WTC11 (cell line): ENCODE measurements at regions not wholly inside any gene's neighbourhood (a gene's known extent, or its start where the extent isn't known, plus 50 kb on each side); places are given as distances from the start of the nearest gene placed in this dataset.

Experiments used
- ATAC-seq: fragments of 200-7000 bp; cut with Tn5 transposase; 2 replicates; pipeline ENCODE4 v1.10.0; 2021; ENCODE audit warnings: mild to moderate bottlenecking, moderate library complexity
- CTCF ChIA-PET: fragments of 300-600 bp; sonication (Branson Sonifier 250); formaldehyde crosslinking; loops from one replicate; lab custom pipeline; 2021; ENCODE audit warnings: antibody characterized with exemption; lab: Charles Lee
- POLR2A ChIA-PET: fragments of 350-600 bp; sonication (Branson Sonifier 250); formaldehyde crosslinking; loops from one replicate; lab custom pipeline; 2021; ENCODE audit warnings: antibody characterized with exemption; lab: Charles Lee
- DNase-seq: peaks from one replicate; pipeline ENCODE4 v3.0.0; 2021; ENCODE audit warnings: low spot score
- H3K27ac Mint-ChIP-seq: 2 replicates; pipeline ENCODE4 v1.8.0; 2021; ENCODE audit warnings: mixed read lengths
- H3K27me3 Mint-ChIP-seq: 2 replicates; pipeline ENCODE4 v1.8.0; 2021; ENCODE audit warnings: low read depth, mild to moderate bottlenecking, moderate library complexity, mixed read lengths
- H3K36me3 Mint-ChIP-seq: 2 replicates; pipeline ENCODE4 v1.8.0; 2021; ENCODE audit warnings: mixed read lengths
- H3K4me1 Mint-ChIP-seq: 2 replicates; pipeline ENCODE4 v1.8.0; 2022; ENCODE audit warnings: mixed read lengths
- H3K4me3 Mint-ChIP-seq: 2 replicates; pipeline ENCODE4 v1.8.0; 2021; ENCODE audit warnings: mild to moderate bottlenecking, moderate library complexity, mixed read lengths
- H3K9me3 Mint-ChIP-seq: 2 replicates; pipeline ENCODE4 v1.8.0; 2021; ENCODE audit warnings: mixed read lengths
- CBFB ChIP-seq: sonication (generic); formaldehyde crosslinking; IDR thresholded peaks from 2 replicates; pipeline ENCODE4 v1.8.1; 2022; ENCODE audit warnings: mild to moderate bottlenecking, low read depth, missing genetic modification reagents
- FOXP1 ChIP-seq: sonication (generic); formaldehyde crosslinking; IDR thresholded peaks from 2 replicates; pipeline ENCODE4 v1.8.0; 2022; ENCODE audit warnings: missing genetic modification reagents, mild to moderate bottlenecking, moderate library complexity, borderline replicate concordance
- GRHL2 ChIP-seq: fragments of 250-450 bp; sonication (Bioruptor Pico); IDR thresholded peaks from 2 replicates; pipeline ENCODE4 v1.8.0; 2022; ENCODE audit warnings: mild to moderate bottlenecking, moderate library complexity; ENCODE audit not compliant: insufficient replicate concordance, severe bottlenecking
- GTF2I ChIP-seq: fragments of 250-450 bp; sonication (Bioruptor Pico); conservative IDR thresholded peaks from 2 replicates; pipeline ENCODE4 v1.4.0; 2021; ENCODE audit warnings: mild to moderate bottlenecking
- IRF2 ChIP-seq: sonication (generic); formaldehyde crosslinking; IDR thresholded peaks from 2 replicates; pipeline ENCODE4 v1.8.0; 2022; ENCODE audit warnings: low read depth, missing genetic modification reagents, borderline replicate concordance
- SOX15 ChIP-seq: fragments of 250-450 bp; sonication (Bioruptor Pico); IDR thresholded peaks from 2 replicates; pipeline ENCODE4 v1.9.0; 2021; ENCODE audit warnings: mild to moderate bottlenecking
- ZNF232 ChIP-seq: sonication (generic); formaldehyde crosslinking; IDR thresholded peaks from 2 replicates; pipeline ENCODE4 v1.8.0; 2022; ENCODE audit warnings: mild to moderate bottlenecking, missing genetic modification reagents
- ZNF396 ChIP-seq: fragments of 250-450 bp; sonication (Bioruptor Pico); IDR thresholded peaks from 2 replicates; pipeline ENCODE4 v1.8.0; 2021; ENCODE audit warnings: mild to moderate bottlenecking, moderate library complexity, borderline replicate concordance
- ZNF423 ChIP-seq: fragments of 250-450 bp; sonication (Bioruptor Pico); IDR thresholded peaks from 2 replicates; pipeline ENCODE4 v2.1.2; 2022; ENCODE audit warnings: mild to moderate bottlenecking, moderate library complexity
- ZNF671 ChIP-seq: fragments of 250-450 bp; sonication (Bioruptor Pico); IDR thresholded peaks from 2 replicates; pipeline ENCODE4 v1.8.0; 2021; ENCODE audit warnings: mild to moderate bottlenecking
- TF ChIP-seq, protein P1 (sequence below): sonication (generic); formaldehyde crosslinking; IDR thresholded peaks from 2 replicates; pipeline ENCODE4 v1.8.1; 2022; ENCODE audit warnings: low read depth, missing genetic modification reagents, borderline replicate concordance
- TF ChIP-seq, protein P2 (sequence below): fragments of 250-450 bp; sonication (Bioruptor Pico); IDR thresholded peaks from 2 replicates; pipeline ENCODE4 v1.8.0; 2021; ENCODE audit warnings: mild to moderate bottlenecking
- TF ChIP-seq, protein P3 (sequence below): sonication (generic); formaldehyde crosslinking; conservative IDR thresholded peaks from 2 replicates; pipeline ENCODE4 v1.8.1; 2023; ENCODE audit warnings: mild to moderate bottlenecking, low read depth, missing genetic modification reagents, moderate library complexity
- TF ChIP-seq, protein P4 (sequence below): sonication (generic); formaldehyde crosslinking; IDR thresholded peaks from 2 replicates; pipeline ENCODE4 v1.8.0; 2023; ENCODE audit warnings: missing genetic modification reagents, mild to moderate bottlenecking, borderline replicate concordance
- TF ChIP-seq, protein P5 (sequence below): sonication (generic); formaldehyde crosslinking; IDR thresholded peaks from 2 replicates; pipeline ENCODE4 v1.8.1; 2023; ENCODE audit warnings: mild to moderate bottlenecking, missing genetic modification reagents
- TF ChIP-seq, protein P6 (sequence below): sonication (generic); formaldehyde crosslinking; IDR thresholded peaks from 2 replicates; pipeline ENCODE4 v1.8.1; 2022; ENCODE audit warnings: mild to moderate bottlenecking, missing genetic modification reagents, moderate library complexity, borderline replicate concordance

DNA sequence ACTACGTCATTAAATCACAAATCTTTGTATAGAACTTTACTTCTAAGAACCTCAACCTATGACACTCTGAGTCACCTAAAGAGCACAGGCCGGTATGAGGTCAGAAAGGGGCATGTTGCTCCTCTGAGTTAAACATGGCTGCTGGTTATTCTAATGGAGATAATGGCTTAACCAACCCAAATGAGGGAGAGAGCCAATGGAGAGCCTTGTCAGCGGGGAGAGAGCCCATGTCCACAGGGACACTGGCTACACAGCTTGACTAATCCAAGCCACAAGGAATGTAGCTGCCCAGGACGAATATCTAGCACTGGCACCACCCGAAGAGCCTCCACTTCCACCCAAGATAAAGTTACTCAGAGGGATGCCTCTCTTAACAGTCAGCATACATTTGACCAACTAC lies 77.0 kb upstream of the STAC start:
- Mint-ChIP-seq H3K36me3 (no peaks in the 10 kb centered on the region; the same call in 1 of the 2 replicates), H3K9me3 (peaks cover 16% of the 10 kb centered on the region), H3K4me3 (no peak overlapping the region), H3K4me1 (no peaks in the 10 kb centered on the region), H3K27ac (no peak overlapping the region), H3K27me3 (no peaks in the 10 kb centered on the region)
- DNase-seq: no peak
- POLR2A ChIA-PET: interaction anchor here (0.6 kb wide), 1 partner anchor 102 kb away, joined by 3 read pairs; no protein-coding TSS in a partner anchor
- ATAC-seq: no peak
- CTCF ChIA-PET: no interaction called here
- TF ChIP-seq, protein P1, sequence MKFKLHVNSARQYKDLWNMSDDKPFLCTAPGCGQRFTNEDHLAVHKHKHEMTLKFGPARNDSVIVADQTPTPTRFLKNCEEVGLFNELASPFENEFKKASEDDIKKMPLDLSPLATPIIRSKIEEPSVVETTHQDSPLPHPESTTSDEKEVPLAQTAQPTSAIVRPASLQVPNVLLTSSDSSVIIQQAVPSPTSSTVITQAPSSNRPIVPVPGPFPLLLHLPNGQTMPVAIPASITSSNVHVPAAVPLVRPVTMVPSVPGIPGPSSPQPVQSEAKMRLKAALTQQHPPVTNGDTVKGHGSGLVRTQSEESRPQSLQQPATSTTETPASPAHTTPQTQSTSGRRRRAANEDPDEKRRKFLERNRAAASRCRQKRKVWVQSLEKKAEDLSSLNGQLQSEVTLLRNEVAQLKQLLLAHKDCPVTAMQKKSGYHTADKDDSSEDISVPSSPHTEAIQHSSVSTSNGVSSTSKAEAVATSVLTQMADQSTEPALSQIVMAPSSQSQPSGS: no peak
- TF ChIP-seq ZNF671 (CRISPR knock-in tag): no peak
- TF ChIP-seq ZNF423 (CRISPR knock-in tag): no peak
- TF ChIP-seq, protein P2, sequence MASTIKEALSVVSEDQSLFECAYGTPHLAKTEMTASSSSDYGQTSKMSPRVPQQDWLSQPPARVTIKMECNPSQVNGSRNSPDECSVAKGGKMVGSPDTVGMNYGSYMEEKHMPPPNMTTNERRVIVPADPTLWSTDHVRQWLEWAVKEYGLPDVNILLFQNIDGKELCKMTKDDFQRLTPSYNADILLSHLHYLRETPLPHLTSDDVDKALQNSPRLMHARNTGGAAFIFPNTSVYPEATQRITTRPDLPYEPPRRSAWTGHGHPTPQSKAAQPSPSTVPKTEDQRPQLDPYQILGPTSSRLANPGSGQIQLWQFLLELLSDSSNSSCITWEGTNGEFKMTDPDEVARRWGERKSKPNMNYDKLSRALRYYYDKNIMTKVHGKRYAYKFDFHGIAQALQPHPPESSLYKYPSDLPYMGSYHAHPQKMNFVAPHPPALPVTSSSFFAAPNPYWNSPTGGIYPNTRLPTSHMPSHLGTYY (CRISPR knock-in tag): no peak
- no peak for TF ChIP-seq GRHL2 (CRISPR knock-in tag)

DNA sequence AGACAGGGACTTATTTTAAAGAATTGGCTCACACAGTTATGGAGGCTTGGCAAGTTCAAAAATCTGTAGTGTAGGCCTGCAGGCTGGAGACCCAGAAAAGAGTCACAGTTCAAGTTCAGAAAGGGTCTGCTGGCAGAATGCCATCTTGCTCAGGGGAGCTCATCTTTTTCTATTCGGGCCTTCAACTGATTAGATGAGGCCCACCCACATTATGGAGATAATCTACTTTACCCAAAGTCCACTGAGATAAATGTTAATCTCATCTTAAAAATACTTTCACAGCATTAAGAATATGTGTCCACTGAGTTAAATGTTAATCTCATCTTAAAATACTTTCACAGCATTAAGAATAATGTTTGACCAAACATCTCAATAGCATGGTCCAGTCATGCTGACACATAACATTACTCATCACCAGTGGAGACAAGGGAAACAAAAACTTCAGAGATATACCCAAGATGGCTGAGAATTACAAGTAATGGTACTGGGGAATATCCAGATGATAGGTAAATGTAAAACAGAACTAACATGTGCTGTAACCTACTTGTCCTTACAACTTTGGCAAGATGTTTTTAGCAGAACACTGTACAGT lies 74.3 kb upstream of the STAC start:
- no peak overlapping the region for H3K4me3 Mint-ChIP-seq
- TF ChIP-seq, protein P3, sequence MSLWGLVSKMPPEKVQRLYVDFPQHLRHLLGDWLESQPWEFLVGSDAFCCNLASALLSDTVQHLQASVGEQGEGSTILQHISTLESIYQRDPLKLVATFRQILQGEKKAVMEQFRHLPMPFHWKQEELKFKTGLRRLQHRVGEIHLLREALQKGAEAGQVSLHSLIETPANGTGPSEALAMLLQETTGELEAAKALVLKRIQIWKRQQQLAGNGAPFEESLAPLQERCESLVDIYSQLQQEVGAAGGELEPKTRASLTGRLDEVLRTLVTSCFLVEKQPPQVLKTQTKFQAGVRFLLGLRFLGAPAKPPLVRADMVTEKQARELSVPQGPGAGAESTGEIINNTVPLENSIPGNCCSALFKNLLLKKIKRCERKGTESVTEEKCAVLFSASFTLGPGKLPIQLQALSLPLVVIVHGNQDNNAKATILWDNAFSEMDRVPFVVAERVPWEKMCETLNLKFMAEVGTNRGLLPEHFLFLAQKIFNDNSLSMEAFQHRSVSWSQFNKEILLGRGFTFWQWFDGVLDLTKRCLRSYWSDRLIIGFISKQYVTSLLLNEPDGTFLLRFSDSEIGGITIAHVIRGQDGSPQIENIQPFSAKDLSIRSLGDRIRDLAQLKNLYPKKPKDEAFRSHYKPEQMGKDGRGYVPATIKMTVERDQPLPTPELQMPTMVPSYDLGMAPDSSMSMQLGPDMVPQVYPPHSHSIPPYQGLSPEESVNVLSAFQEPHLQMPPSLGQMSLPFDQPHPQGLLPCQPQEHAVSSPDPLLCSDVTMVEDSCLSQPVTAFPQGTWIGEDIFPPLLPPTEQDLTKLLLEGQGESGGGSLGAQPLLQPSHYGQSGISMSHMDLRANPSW (CRISPR knock-in tag): no peak
- no peak for TF ChIP-seq FOXP1
- no peak for TF ChIP-seq SOX15 (CRISPR knock-in tag)
- TF ChIP-seq, protein P4, sequence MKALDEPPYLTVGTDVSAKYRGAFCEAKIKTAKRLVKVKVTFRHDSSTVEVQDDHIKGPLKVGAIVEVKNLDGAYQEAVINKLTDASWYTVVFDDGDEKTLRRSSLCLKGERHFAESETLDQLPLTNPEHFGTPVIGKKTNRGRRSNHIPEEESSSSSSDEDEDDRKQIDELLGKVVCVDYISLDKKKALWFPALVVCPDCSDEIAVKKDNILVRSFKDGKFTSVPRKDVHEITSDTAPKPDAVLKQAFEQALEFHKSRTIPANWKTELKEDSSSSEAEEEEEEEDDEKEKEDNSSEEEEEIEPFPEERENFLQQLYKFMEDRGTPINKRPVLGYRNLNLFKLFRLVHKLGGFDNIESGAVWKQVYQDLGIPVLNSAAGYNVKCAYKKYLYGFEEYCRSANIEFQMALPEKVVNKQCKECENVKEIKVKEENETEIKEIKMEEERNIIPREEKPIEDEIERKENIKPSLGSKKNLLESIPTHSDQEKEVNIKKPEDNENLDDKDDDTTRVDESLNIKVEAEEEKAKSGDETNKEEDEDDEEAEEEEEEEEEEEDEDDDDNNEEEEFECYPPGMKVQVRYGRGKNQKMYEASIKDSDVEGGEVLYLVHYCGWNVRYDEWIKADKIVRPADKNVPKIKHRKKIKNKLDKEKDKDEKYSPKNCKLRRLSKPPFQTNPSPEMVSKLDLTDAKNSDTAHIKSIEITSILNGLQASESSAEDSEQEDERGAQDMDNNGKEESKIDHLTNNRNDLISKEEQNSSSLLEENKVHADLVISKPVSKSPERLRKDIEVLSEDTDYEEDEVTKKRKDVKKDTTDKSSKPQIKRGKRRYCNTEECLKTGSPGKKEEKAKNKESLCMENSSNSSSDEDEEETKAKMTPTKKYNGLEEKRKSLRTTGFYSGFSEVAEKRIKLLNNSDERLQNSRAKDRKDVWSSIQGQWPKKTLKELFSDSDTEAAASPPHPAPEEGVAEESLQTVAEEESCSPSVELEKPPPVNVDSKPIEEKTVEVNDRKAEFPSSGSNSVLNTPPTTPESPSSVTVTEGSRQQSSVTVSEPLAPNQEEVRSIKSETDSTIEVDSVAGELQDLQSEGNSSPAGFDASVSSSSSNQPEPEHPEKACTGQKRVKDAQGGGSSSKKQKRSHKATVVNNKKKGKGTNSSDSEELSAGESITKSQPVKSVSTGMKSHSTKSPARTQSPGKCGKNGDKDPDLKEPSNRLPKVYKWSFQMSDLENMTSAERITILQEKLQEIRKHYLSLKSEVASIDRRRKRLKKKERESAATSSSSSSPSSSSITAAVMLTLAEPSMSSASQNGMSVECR: no peak
- TF ChIP-seq ZNF396: no peak
- TF ChIP-seq GTF2I (CRISPR knock-in tag): 0 out of 2 replicates have a peak, but pooled peaks have one; percentile 29
- no peak for TF ChIP-seq CBFB (CRISPR knock-in tag)
- no peak overlapping the region for H3K27ac Mint-ChIP-seq
- no peak for ATAC-seq
- no peaks in the 10 kb centered on the region for H3K36me3 Mint-ChIP-seq
- H3K27me3 Mint-ChIP-seq: no peaks in the 10 kb centered on the region
- H3K9me3 Mint-ChIP-seq: 0 out of 2 replicates have a peak, but pooled peaks cover 4% of the 10 kb centered on the region
- H3K4me1 Mint-ChIP-seq: no peaks in the 10 kb centered on the region
- CTCF ChIA-PET: no interaction called here
- POLR2A ChIA-PET: no interaction called here
- DNase-seq: no peak

DNA sequence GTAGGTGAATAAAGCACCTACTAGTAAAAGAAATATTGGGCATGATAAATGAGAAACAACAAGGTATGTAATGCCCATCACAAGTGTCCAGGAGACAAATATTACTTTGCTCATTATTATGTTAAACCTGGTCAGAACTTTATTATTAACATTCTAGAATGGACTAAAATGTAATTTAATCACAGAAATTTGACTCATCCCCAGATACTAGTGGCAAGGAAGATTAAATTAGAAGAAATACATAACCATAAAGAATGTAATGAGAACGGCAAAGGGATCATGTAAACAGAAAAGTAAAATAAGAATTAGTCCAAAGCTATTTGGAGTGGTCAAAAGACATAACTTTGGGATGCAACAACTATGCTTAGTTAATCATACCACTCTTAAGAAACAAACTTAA lies 71.2 kb upstream of the STAC start:
- Mint-ChIP-seq H3K27me3 (no peaks in the 10 kb centered on the region), H3K4me1 (no peaks in the 10 kb centered on the region), H3K36me3 (no peaks in the 10 kb centered on the region), H3K27ac (no peak overlapping the region), H3K4me3 (no peak overlapping the region), H3K9me3 (0 out of 2 replicates have a peak, but pooled peaks cover 4% of the 10 kb centered on the region)
- CTCF ChIA-PET: no interaction called here
- no peak for DNase-seq
- no peak for ATAC-seq
- TF ChIP-seq, protein P1: no peak
- no peak for TF ChIP-seq IRF2
- no peak for TF ChIP-seq ZNF232 (CRISPR knock-in tag)
- TF ChIP-seq, protein P5, sequence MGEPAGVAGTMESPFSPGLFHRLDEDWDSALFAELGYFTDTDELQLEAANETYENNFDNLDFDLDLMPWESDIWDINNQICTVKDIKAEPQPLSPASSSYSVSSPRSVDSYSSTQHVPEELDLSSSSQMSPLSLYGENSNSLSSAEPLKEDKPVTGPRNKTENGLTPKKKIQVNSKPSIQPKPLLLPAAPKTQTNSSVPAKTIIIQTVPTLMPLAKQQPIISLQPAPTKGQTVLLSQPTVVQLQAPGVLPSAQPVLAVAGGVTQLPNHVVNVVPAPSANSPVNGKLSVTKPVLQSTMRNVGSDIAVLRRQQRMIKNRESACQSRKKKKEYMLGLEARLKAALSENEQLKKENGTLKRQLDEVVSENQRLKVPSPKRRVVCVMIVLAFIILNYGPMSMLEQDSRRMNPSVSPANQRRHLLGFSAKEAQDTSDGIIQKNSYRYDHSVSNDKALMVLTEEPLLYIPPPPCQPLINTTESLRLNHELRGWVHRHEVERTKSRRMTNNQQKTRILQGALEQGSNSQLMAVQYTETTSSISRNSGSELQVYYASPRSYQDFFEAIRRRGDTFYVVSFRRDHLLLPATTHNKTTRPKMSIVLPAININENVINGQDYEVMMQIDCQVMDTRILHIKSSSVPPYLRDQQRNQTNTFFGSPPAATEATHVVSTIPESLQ (CRISPR knock-in tag): no peak
- TF ChIP-seq, protein P6, sequence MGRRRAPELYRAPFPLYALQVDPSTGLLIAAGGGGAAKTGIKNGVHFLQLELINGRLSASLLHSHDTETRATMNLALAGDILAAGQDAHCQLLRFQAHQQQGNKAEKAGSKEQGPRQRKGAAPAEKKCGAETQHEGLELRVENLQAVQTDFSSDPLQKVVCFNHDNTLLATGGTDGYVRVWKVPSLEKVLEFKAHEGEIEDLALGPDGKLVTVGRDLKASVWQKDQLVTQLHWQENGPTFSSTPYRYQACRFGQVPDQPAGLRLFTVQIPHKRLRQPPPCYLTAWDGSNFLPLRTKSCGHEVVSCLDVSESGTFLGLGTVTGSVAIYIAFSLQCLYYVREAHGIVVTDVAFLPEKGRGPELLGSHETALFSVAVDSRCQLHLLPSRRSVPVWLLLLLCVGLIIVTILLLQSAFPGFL (CRISPR knock-in tag): no peak
- POLR2A ChIA-PET: no interaction called here
